CD4-positive, alpha-beta T cell (primary cell): ENCODE measurements at regions not wholly inside any gene's neighbourhood (a gene's known extent, or its start where the extent isn't known, plus 50 kb on each side); places are given as distances from the start of the nearest gene placed in this dataset.

Source experiments
- ATAC-seq: fragments of 200-7000 bp; cut with Tn5 transposase; one replicate; pipeline ENCODE4 v1.10.0; 2022; ENCODE audit warnings: mild to moderate bottlenecking; ENCODE audit not compliant: poor library complexity
- CTCF ChIA-PET: fragments of 350-600 bp; sonication (Branson Sonifier 250); formaldehyde crosslinking; loops from one replicate; lab custom pipeline; 2021; ENCODE audit warnings: antibody characterized with exemption, inconsistent platforms; lab: Charles Lee
- POLR2A ChIA-PET: fragments of 350-600 bp; sonication (Branson Sonifier 250); formaldehyde crosslinking; loops from one replicate; lab custom pipeline; 2021; ENCODE audit warnings: antibody characterized with exemption, inconsistent platforms; lab: Charles Lee
- DNase-seq, 14 experiments: peaks; one replicate each; pipeline ENCODE4 v3.0.0-alpha.2; 2013 to 2020; ENCODE audit warnings: mixed read lengths in 2 of 14
- H3K27ac ChIP-seq, 2 donors: one replicate each; pipeline versions ENCODE4 v1.5.1 to v1.7.0; 2013; ENCODE audit warnings: low read length in 2 of 2, low read depth in 1 of 2, mild to moderate bottlenecking in 1 of 2
- H3K27me3 ChIP-seq, 2 experiments: 1 replicate in 1 of 2; 2 replicates in 1 of 2; pipeline versions ENCODE4 v1.6.1 to v1.7.0; 2013; ENCODE audit warnings: low read length in 2 of 2, control low read depth in 1 of 2, mild to moderate bottlenecking in 1 of 2, moderate library complexity in 1 of 2; ENCODE audit not compliant: insufficient read depth in 2 of 2, control insufficient read depth in 1 of 2
- H3K36me3 ChIP-seq: one replicate; pipeline ENCODE4 v1.6.1; 2013; ENCODE audit warnings: low read length, control low read depth; ENCODE audit not compliant: insufficient read depth
- H3K4me1 ChIP-seq: one replicate; pipeline ENCODE4 v1.6.1; 2013; ENCODE audit warnings: low read length, control low read depth; ENCODE audit not compliant: insufficient read depth
- H3K4me3 ChIP-seq: one replicate; pipeline ENCODE4 v1.5.1; 2013; ENCODE audit warnings: mild to moderate bottlenecking, low read length, moderate library complexity
- H3K9me3 ChIP-seq, 2 experiments: 1 replicate in 1 of 2; 2 replicates in 1 of 2; pipeline versions ENCODE4 v1.6.1 to v1.7.0; 2013; ENCODE audit warnings: low read length in 2 of 2, mild to moderate bottlenecking in 2 of 2, control low read depth in 1 of 2, moderate library complexity in 1 of 2; ENCODE audit not compliant: control insufficient read depth in 1 of 2, insufficient read depth in 1 of 2
- H3K27ac Mint-ChIP-seq: one replicate; pipeline ENCODE4 v1.8.0; 2020; ENCODE audit warnings: mixed read lengths
- H3K27me3 Mint-ChIP-seq: one replicate; pipeline ENCODE4 v1.8.0; 2021; ENCODE audit warnings: mixed read lengths
- H3K36me3 Mint-ChIP-seq: one replicate; pipeline ENCODE4 v1.8.0; 2021; ENCODE audit warnings: low read depth, mixed read lengths
- H3K4me1 Mint-ChIP-seq: one replicate; pipeline ENCODE4 v1.8.0; 2021; ENCODE audit warnings: low read depth, mixed read lengths
- H3K4me3 Mint-ChIP-seq: one replicate; pipeline ENCODE4 v1.8.0; 2020; ENCODE audit warnings: mild to moderate bottlenecking, mixed read lengths
- H3K9me3 Mint-ChIP-seq: one replicate; pipeline ENCODE4 v1.8.0; 2020; ENCODE audit warnings: mixed read lengths
- intact Hi-C, 2 experiments: fragments of 100-400 bp; cut with DNase I in 1 of 2; cut with micrococcal nuclease in 1 of 2; formaldehyde crosslinking; loops; one replicate each; pipeline versions ENCODE4 v1.15.1 to v1.9.0; 2023 to 2025; cut with DNase I, micrococcal nuclease
- TF ChIP-seq, protein P1 (sequence below): fragments of 200-600 bp; IDR thresholded peaks from one replicate; pipeline ENCODE4 v1.8.0; 2022; ENCODE audit warnings: antibody characterized with exemption, mild to moderate bottlenecking

- H3K9me3 ChIP-seq, result peaks cover 0 to 12% of the 10 kb centered on the region in 2 experiments
- DNase-seq (no peak), ATAC-seq (no peak)
- peaks cover under 1 to 4% of the 10 kb centered on the region in 2 experiments for H3K27me3 ChIP-seq
- no peaks in the 10 kb centered on the region for H3K4me1 ChIP-seq
- TF ChIP-seq, protein P1, sequence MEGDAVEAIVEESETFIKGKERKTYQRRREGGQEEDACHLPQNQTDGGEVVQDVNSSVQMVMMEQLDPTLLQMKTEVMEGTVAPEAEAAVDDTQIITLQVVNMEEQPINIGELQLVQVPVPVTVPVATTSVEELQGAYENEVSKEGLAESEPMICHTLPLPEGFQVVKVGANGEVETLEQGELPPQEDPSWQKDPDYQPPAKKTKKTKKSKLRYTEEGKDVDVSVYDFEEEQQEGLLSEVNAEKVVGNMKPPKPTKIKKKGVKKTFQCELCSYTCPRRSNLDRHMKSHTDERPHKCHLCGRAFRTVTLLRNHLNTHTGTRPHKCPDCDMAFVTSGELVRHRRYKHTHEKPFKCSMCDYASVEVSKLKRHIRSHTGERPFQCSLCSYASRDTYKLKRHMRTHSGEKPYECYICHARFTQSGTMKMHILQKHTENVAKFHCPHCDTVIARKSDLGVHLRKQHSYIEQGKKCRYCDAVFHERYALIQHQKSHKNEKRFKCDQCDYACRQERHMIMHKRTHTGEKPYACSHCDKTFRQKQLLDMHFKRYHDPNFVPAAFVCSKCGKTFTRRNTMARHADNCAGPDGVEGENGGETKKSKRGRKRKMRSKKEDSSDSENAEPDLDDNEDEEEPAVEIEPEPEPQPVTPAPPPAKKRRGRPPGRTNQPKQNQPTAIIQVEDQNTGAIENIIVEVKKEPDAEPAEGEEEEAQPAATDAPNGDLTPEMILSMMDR, result no peak
- H3K27ac ChIP-seq, result no peak overlapping the region
- ChIA-PET POLR2A (no interaction called here), CTCF (no interaction called here)
- no peak overlapping the region for H3K4me3 ChIP-seq
- Mint-ChIP-seq H3K4me1 (no peaks in the 10 kb centered on the region), H3K27me3 (peaks cover 7% of the 10 kb centered on the region), H3K4me3 (no peak overlapping the region), H3K27ac (no peak overlapping the region), H3K36me3 (no peaks in the 10 kb centered on the region), H3K9me3 (peaks cover 2% of the 10 kb centered on the region)
- intact Hi-C loops, result no loop called here
- H3K36me3 ChIP-seq, result no peaks in the 10 kb centered on the region
Observed at GRCh38 chr1:170254371-170254770, 108.6 kb downstream of the NTMT2 start.

DNA sequence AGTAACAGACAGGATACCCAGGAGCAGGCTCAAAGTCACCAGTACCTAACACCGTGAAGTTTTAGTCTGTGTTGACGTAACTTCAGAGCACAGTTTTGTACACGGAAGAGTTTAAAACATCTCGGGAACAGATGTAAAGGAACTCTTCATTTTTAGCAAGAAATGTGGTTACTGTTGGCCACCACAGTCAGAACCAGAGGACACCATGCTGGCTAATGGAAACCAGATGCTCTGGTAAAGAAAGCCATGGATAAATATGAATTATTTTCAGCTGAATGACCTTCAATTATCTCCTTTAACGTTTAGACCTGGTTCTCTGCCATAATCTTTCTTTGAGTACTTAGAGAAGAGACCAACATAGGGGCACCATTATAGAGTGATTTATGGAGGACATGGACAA is 115.9 kb downstream of the NTMT2 start:
- peaks cover 2 to 4% of the 10 kb centered on the region in 2 experiments for H3K27me3 ChIP-seq
- H3K4me1 Mint-ChIP-seq, result no peaks in the 10 kb centered on the region
- intact Hi-C loops, result no loop called here
- H3K9me3 ChIP-seq, result peaks cover 0 to 3% of the 10 kb centered on the region in 2 experiments
- CTCF ChIA-PET, result no interaction called here
- no peaks in the 10 kb centered on the region for H3K36me3 ChIP-seq
- no peak overlapping the region for H3K27ac ChIP-seq
- TF ChIP-seq, protein P1, result no peak
- no peaks in the 10 kb centered on the region for H3K9me3 Mint-ChIP-seq
- H3K4me3 Mint-ChIP-seq, result no peak overlapping the region
- no peak for DNase-seq
- no peak overlapping the region for H3K27ac Mint-ChIP-seq
- POLR2A ChIA-PET, result no interaction called here
- peaks cover 10% of the 10 kb centered on the region for H3K27me3 Mint-ChIP-seq
- ATAC-seq, result no peak
- no peak overlapping the region for H3K4me3 ChIP-seq
- no peaks in the 10 kb centered on the region for H3K36me3 Mint-ChIP-seq
- no peaks in the 10 kb centered on the region for H3K4me1 ChIP-seq

- Histone ChIP-seq H3K27me3 (peaks cover 2 to 4% of the 10 kb centered on the region in 2 experiments), H3K27ac (no peak overlapping the region), H3K4me1 (no peaks in the 10 kb centered on the region), H3K9me3 (no peaks in the 10 kb centered on the region), H3K36me3 (no peaks in the 10 kb centered on the region), H3K4me3 (no peak overlapping the region)
- no peaks in the 10 kb centered on the region for H3K36me3 Mint-ChIP-seq
- no peak for DNase-seq
- H3K9me3 Mint-ChIP-seq, result no peaks in the 10 kb centered on the region
- POLR2A ChIA-PET, result no interaction called here
- peaks cover 10% of the 10 kb centered on the region for H3K27me3 Mint-ChIP-seq
- ATAC-seq, result no peak
- H3K4me3 Mint-ChIP-seq, result no peak overlapping the region
- no peaks in the 10 kb centered on the region for H3K4me1 Mint-ChIP-seq
- no peak overlapping the region for H3K27ac Mint-ChIP-seq
- intact Hi-C loops, result no loop called here
- CTCF ChIA-PET, result no interaction called here
- TF ChIP-seq, protein P1, result no peak
Observed at GRCh38 chr1:170262276-170262939, 116.6 kb downstream of the NTMT2 start.
